Spinal cord (tissue), 9 donors: ENCODE measurements at regions not wholly inside any gene's neighbourhood (a gene's known extent, or its start where the extent isn't known, plus 50 kb on each side); places are given as distances from the start of the nearest gene placed in this dataset.

ENCODE experiments used
- DNase-seq, 6 donors: peaks; one replicate each; pipeline versions ENCODE4 v3.0.0 to v3.0.0-alpha.2; 2013 to 2015; ENCODE audit warnings: low spot score in 6 of 6, low read depth in 4 of 6
- H3K27ac ChIP-seq: one replicate; pipeline ENCODE4 v1.5.1; 2013; ENCODE audit warnings: low read depth, low read length, control low read depth
- H3K27me3 ChIP-seq: one replicate; pipeline ENCODE4 v1.6.1; 2013; ENCODE audit warnings: low read length; ENCODE audit not compliant: control insufficient read depth, insufficient read depth
- H3K36me3 ChIP-seq: one replicate; pipeline ENCODE4 v1.6.1; 2013; ENCODE audit warnings: low read length; ENCODE audit not compliant: control insufficient read depth, insufficient read depth
- H3K4me1 ChIP-seq: one replicate; pipeline ENCODE4 v1.6.1; 2013; ENCODE audit warnings: low read length; ENCODE audit not compliant: control insufficient read depth, insufficient read depth
- H3K4me3 ChIP-seq: one replicate; pipeline ENCODE4 v1.5.1; 2013; ENCODE audit warnings: low read depth, low read length, control low read depth
- H3K9me3 ChIP-seq: one replicate; pipeline ENCODE4 v1.6.1; 2013; ENCODE audit warnings: low read length; ENCODE audit not compliant: control insufficient read depth, insufficient read depth
- WGBS: methylation state at CpG from one replicate; pipeline ENCODE4 v1.1.5; 2013; ENCODE audit warnings: missing lambda C conversion rate; ENCODE audit not compliant: insufficient coverage; 5-methylcytosine and 5-hydroxymethylcytosine counted together
- donor health status: healthy.

- Histone ChIP-seq H3K27me3 (no peaks in the 10 kb centered on the region), H3K4me1 (no peaks in the 10 kb centered on the region), H3K27ac (no peak overlapping the region), H3K36me3 (no peaks in the 10 kb centered on the region), H3K9me3 (no peaks in the 10 kb centered on the region), H3K4me3 (no peak overlapping the region)
- WGBS = no CpG with 5 or more reads among the region's 3 CpGs
- DNase-seq = no peak
Observed at GRCh38 chr15:53210653-53211052, 420.5 kb upstream of the ONECUT1 start.

- Histone ChIP-seq H3K27me3 (no peaks in the 10 kb centered on the region), H3K9me3 (no peaks in the 10 kb centered on the region), H3K27ac (no peak overlapping the region), H3K4me1 (no peaks in the 10 kb centered on the region), H3K36me3 (no peaks in the 10 kb centered on the region), H3K4me3 (no peak overlapping the region)
- no CpG with 5 or more reads among the region's 9 CpGs for WGBS
- no peak for DNase-seq
Observed at GRCh38 chr15:53209396-53210042, 419.4 kb upstream of the ONECUT1 start.

DNA sequence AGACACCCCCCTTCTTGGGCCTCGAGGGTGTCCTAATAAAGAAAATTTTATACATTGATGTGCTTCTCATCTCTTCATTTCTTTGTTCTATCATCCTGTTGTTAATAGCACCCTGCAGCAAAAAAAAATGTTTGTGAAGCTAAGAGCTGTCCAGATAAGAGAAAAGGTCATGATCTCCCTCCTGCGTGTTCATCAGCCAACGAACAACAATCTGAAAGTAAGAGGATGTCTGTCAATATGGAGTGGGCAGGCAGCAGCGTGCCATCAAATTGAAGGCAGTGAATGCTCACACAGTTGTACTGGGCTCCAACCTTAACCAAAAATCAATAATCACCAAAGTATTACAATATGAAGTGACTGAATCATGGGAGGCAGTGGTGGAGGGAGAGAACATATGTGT is 418.6 kb upstream of the ONECUT1 start:
- H3K27ac ChIP-seq = no peak overlapping the region
- no peaks in the 10 kb centered on the region for H3K27me3 ChIP-seq
- DNase-seq = no peak
- H3K9me3 ChIP-seq = no peaks in the 10 kb centered on the region
- no peaks in the 10 kb centered on the region for H3K4me1 ChIP-seq
- H3K4me3 ChIP-seq = no peak overlapping the region
- no peaks in the 10 kb centered on the region for H3K36me3 ChIP-seq
- WGBS = no CpG with 5 or more reads among the region's 4 CpGs

DNA sequence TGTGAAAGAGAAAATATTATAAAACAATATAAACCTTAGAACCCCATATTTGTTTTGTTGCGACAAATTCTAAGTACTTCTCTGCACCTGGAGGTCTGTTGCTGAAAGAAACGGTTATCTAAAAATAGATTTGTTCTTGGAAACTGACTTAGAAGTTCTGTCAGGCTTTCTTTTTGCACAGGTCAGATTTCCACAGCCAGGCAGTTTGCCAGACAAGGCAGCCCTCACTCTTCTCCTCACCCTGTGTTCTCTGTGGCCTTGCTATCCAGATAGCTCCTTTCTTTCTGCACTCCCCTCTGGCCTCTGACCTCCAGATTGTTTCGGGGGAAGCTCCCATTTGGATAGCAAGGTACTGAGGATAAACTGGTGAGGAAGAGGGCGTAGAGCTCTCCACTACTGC is 413.3 kb upstream of the ONECUT1 start:
- WGBS = 62% methylated on average over 2 of the region's 4 CpGs

DNA sequence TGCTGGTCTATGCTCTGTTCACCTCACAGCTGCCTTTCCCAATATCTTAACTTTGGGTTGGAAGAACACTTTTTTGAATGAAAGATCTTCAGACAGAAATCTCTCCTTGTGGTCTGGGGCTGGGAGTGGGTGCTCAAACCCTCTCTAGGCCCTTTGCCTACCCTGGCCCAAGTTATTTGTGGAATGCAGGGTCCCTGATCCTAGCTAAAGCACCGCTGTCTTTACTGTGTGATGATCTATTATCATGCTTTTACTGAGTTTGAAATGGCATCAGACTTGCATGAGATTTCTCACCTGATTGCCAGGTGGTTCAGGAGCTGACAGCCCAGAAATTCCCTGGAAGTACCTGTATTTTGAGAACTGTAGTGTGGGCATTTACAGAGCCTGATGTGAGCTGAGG is 412.7 kb upstream of the ONECUT1 start:
- no peak overlapping the region for H3K4me3 ChIP-seq
- H3K36me3 ChIP-seq = no peaks in the 10 kb centered on the region
- no peak overlapping the region for H3K27ac ChIP-seq
- H3K9me3 ChIP-seq = no peaks in the 10 kb centered on the region
- DNase-seq = no peak
- no CpG with 5 or more reads among the region's 1 CpG for WGBS
- H3K27me3 ChIP-seq = no peaks in the 10 kb centered on the region
- no peaks in the 10 kb centered on the region for H3K4me1 ChIP-seq

More for the DNA sequence above, 413.3 kb upstream of the ONECUT1 start:
- Histone ChIP-seq H3K27me3 (no peaks in the 10 kb centered on the region), H3K9me3 (no peaks in the 10 kb centered on the region), H3K4me3 (no peak overlapping the region), H3K27ac (no peak overlapping the region), H3K36me3 (no peaks in the 10 kb centered on the region), H3K4me1 (no peaks in the 10 kb centered on the region)
- peak in 1 of 6 donors; percentile 6 for DNase-seq

- Histone ChIP-seq H3K27ac (no peak overlapping the region), H3K36me3 (no peaks in the 10 kb centered on the region), H3K27me3 (peaks cover 17% of the 10 kb centered on the region), H3K9me3 (no peaks in the 10 kb centered on the region), H3K4me3 (peak overlapping the region; percentile 9), H3K4me1 (peaks cover 8% of the 10 kb centered on the region)
- WGBS = under 1% methylated on average over 22 of the region's 23 CpGs
- DNase-seq = peak; percentile 49 to 93 (median 62)
Observed at GRCh38 chr15:53197426-53197839, 407.3 kb upstream of the ONECUT1 start.

- Histone ChIP-seq H3K27ac (no peak overlapping the region), H3K4me3 (no peak overlapping the region)
- peak in 1 of 6 donors; percentile 50 for DNase-seq
Observed at GRCh38 chr15:53196788-53197187, 406.7 kb upstream of the ONECUT1 start.

GRCh38 chr15:53196242-53196641 is 406.1 kb upstream of the ONECUT1 start:
- 18% methylated on average over 2 of the region's 5 CpGs for WGBS
- DNase-seq = no peak
- Histone ChIP-seq H3K27me3 (peaks cover 17% of the 10 kb centered on the region), H3K4me1 (peaks cover 8% of the 10 kb centered on the region), H3K27ac (no peak overlapping the region), H3K36me3 (no peaks in the 10 kb centered on the region), H3K9me3 (no peaks in the 10 kb centered on the region), H3K4me3 (no peak overlapping the region)

More at GRCh38 chr15:53196788-53197187, 406.7 kb upstream of the ONECUT1 start:
- H3K36me3 ChIP-seq = no peaks in the 10 kb centered on the region
- WGBS = 43% methylated on average over 7 of the region's 11 CpGs
- H3K27me3 ChIP-seq = peaks cover 17% of the 10 kb centered on the region
- no peaks in the 10 kb centered on the region for H3K9me3 ChIP-seq
- H3K4me1 ChIP-seq = peaks cover 8% of the 10 kb centered on the region

- H3K4me1 ChIP-seq = peaks cover 8% of the 10 kb centered on the region
- H3K27me3 ChIP-seq = peaks cover 17% of the 10 kb centered on the region
- H3K4me3 ChIP-seq = no peak overlapping the region
- no peaks in the 10 kb centered on the region for H3K36me3 ChIP-seq
- H3K27ac ChIP-seq = no peak overlapping the region
- no CpG with 5 or more reads among the region's 2 CpGs for WGBS
- no peaks in the 10 kb centered on the region for H3K9me3 ChIP-seq
- peak in 2 of 6 donors; percentile 14 to 55 for DNase-seq
Observed at GRCh38 chr15:53193149-53193548, 403.0 kb upstream of the ONECUT1 start.

- no peaks in the 10 kb centered on the region for H3K36me3 ChIP-seq
- H3K4me1 ChIP-seq = no peaks in the 10 kb centered on the region
- no peak overlapping the region for H3K4me3 ChIP-seq
- no peaks in the 10 kb centered on the region for H3K27me3 ChIP-seq
- no peak for DNase-seq
- H3K9me3 ChIP-seq = no peaks in the 10 kb centered on the region
- 83% methylated on average over 1 of the region's 4 CpGs for WGBS
- H3K27ac ChIP-seq = no peak overlapping the region
Observed at GRCh38 chr15:53189860-53190259, 399.7 kb upstream of the ONECUT1 start.
